ENCODE measurements at regions not wholly inside any gene's neighbourhood (a gene's known extent, or its start where the extent isn't known, plus 50 kb on each side); places are given as distances from the start of the nearest gene placed in this dataset.

DNA sequence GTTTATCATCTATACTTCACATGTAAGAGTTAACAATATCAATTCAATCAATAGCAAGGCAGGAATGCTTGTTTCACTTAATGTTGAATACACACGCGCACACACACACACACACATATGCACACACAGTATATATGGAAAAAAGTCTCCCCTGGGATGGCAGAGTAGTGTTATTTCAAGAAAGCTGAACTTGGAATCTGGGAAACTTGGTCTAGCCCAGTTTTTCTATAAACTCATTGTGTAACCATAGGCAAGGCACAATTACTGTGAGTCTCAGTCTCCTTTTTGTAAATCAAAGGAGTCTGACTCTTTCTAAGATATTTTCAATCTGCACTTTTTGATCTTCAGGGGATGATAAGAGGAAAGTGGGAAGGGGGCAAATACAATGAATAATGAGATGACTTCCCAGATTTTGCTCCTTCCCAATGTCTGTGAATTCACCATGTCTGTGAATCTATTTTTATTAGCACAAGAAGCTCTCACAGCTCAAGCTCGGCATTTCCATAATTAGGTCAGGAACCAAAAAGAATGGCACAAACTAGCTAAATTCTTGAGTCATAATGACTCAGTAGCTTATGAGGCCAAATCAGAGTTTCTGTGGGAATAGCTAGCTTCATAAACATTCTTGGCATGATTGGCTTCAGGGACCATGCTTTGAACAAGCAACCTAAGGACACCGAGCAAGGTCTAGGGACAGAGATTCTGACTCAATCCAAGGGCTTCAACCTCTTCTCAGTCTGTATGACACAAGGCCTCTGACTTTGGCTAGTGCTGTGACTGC lies 227.4 kb upstream of the DCBLD2 start:
- H3K4me1 ChIP-seq (ENCODE audit: insufficient read depth, low read length, poor library complexity, severe bottlenecking) = no peaks in the 10 kb centered on the region
- no peaks in the 10 kb centered on the region for H3K9me2 ChIP-seq (replicated peaks; ENCODE audit: low read depth, low read length)
- no peaks in the 10 kb centered on the region for H3K36me3 ChIP-seq (ENCODE audit: insufficient read depth, low read length)
- no peaks in the 10 kb centered on the region for H3K79me2 ChIP-seq (ENCODE audit: insufficient read depth, low read length)
- no peak overlapping the region for H3K9ac ChIP-seq (ENCODE audit: low read depth, low read length, poor library complexity, severe bottlenecking)
- no peak overlapping the region for H2AFZ ChIP-seq (ENCODE audit: low read length)
- no peaks in the 10 kb centered on the region for H3K27me3 ChIP-seq (ENCODE audit: insufficient read depth, low read length, poor library complexity, severe bottlenecking)
- no peak overlapping the region for H3K4me2 ChIP-seq (ENCODE audit: low read depth, low read length, poor library complexity, severe bottlenecking)
- TF ChIP-seq EZH2phosphoT487 (IDR thresholded peaks at IDR 0.05; ENCODE audit: borderline replicate concordance) (no peak), CTCF (conservative IDR thresholded peaks at IDR 0.05; ENCODE audit: low read length) (no peak)
- H3K4me3 ChIP-seq (ENCODE audit: low read length, poor library complexity, severe bottlenecking) = no peak overlapping the region
- no peaks in the 10 kb centered on the region for H3F3A ChIP-seq (ENCODE audit: low read depth)
- H3K9me3 ChIP-seq (ENCODE audit: insufficient read depth, low read depth, low read length) = no peaks in the 10 kb centered on the region
- no peaks in the 10 kb centered on the region for H4K20me1 ChIP-seq (ENCODE audit: insufficient read depth, low read length, poor library complexity, severe bottlenecking)

GRCh38 chr3:99128235-99128634 lies 226.7 kb upstream of the DCBLD2 start:
- Histone ChIP-seq H3K36me3 (ENCODE audit: insufficient read depth, low read length) (no peaks in the 10 kb centered on the region), H3K79me2 (ENCODE audit: insufficient read depth, low read length) (no peaks in the 10 kb centered on the region), H3K9me3 (ENCODE audit: insufficient read depth, low read depth, low read length) (no peaks in the 10 kb centered on the region), H3K9ac (ENCODE audit: low read depth, low read length, poor library complexity, severe bottlenecking) (no peak overlapping the region), H3F3A (ENCODE audit: low read depth) (no peaks in the 10 kb centered on the region), H3K4me2 (ENCODE audit: low read depth, low read length, poor library complexity, severe bottlenecking) (no peak overlapping the region), H3K27me3 (ENCODE audit: insufficient read depth, low read length, poor library complexity, severe bottlenecking) (no peaks in the 10 kb centered on the region), H3K9me2 (replicated peaks; ENCODE audit: low read depth, low read length) (no peaks in the 10 kb centered on the region), H3K4me3 (ENCODE audit: low read length, poor library complexity, severe bottlenecking) (no peak overlapping the region), H3K4me1 (ENCODE audit: insufficient read depth, low read length, poor library complexity, severe bottlenecking) (no peaks in the 10 kb centered on the region), H4K20me1 (ENCODE audit: insufficient read depth, low read length, poor library complexity, severe bottlenecking) (no peaks in the 10 kb centered on the region), H2AFZ (ENCODE audit: low read length) (no peak overlapping the region)
- TF ChIP-seq CTCF (conservative IDR thresholded peaks at IDR 0.05; ENCODE audit: low read length) (no peak), EZH2phosphoT487 (IDR thresholded peaks at IDR 0.05; ENCODE audit: borderline replicate concordance) (no peak)

DNA sequence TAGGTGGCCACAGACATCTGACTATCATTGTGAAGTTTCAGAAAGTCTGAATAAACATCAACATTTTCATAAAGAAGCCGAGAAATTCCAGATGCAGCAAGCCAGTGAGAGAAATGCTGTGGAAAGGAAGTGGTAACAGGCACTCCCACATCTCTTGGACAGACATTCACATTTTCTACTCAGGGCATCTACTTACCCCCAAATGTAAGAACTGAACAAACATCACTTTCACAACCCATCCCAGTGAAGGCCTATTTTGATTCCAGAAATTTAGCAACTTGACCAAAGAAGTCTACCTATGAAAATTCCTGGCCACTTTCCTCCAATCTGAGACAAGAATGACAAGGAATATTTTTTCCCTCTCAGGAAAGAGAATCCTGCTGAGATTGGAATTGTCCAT lies 224.8 kb upstream of the DCBLD2 start:
- Histone ChIP-seq H3K4me2 (ENCODE audit: low read depth, low read length, poor library complexity, severe bottlenecking) (no peak overlapping the region), H4K20me1 (ENCODE audit: insufficient read depth, low read length, poor library complexity, severe bottlenecking) (no peaks in the 10 kb centered on the region), H3K9ac (ENCODE audit: low read depth, low read length, poor library complexity, severe bottlenecking) (no peak overlapping the region), H3K9me3 (ENCODE audit: insufficient read depth, low read depth, low read length) (no peaks in the 10 kb centered on the region), H3F3A (ENCODE audit: low read depth) (no peaks in the 10 kb centered on the region), H3K36me3 (ENCODE audit: insufficient read depth, low read length) (no peaks in the 10 kb centered on the region), H3K9me2 (replicated peaks; ENCODE audit: low read depth, low read length) (no peaks in the 10 kb centered on the region), H3K79me2 (ENCODE audit: insufficient read depth, low read length) (no peaks in the 10 kb centered on the region), H3K27me3 (ENCODE audit: insufficient read depth, low read length, poor library complexity, severe bottlenecking) (no peaks in the 10 kb centered on the region), H2AFZ (ENCODE audit: low read length) (no peak overlapping the region), H3K4me3 (ENCODE audit: low read length, poor library complexity, severe bottlenecking) (no peak overlapping the region), H3K4me1 (ENCODE audit: insufficient read depth, low read length, poor library complexity, severe bottlenecking) (no peaks in the 10 kb centered on the region)
- TF ChIP-seq EZH2phosphoT487 (IDR thresholded peaks at IDR 0.05; ENCODE audit: borderline replicate concordance) = no peak
- no peak for TF ChIP-seq CTCF (conservative IDR thresholded peaks at IDR 0.05; ENCODE audit: low read length)
